T47D (cell line): ENCODE measurements at regions not wholly inside any gene's neighbourhood (a gene's known extent, or its start where the extent isn't known, plus 50 kb on each side); places are given as distances from the start of the nearest gene placed in this dataset.
"Not testable (repeated sequence)": the region's sequence is repeated elsewhere in the genome, so short reads cannot be mapped to it uniquely, and the experiment has no call there.

ENCODE experiments used
- DNase-seq, 2 experiments: peaks; one replicate each; pipeline versions ENCODE4 v3.0.0 to v3.0.0-alpha.2; 2011 to 2012; ENCODE audit warnings: low read depth in 1 of 2, low spot score in 1 of 2
- JUND ChIP-seq: IDR thresholded peaks from 2 replicates; pipeline ENCODE4 v1.6.1; 2012; ENCODE audit warnings: low read depth
- in situ Hi-C: cut with HindIII; loops from 2 replicates; pipeline ENCODE4 v1.10.0; 2016; ENCODE audit warnings: low sequenced_read_pairs, low pct_unique_long_range_greater_than_20kb

GRCh38 chr1:96559707-96560596, 161.6 kb upstream of the PTBP2 start:
- no peak for TF ChIP-seq JUND
- in situ Hi-C loops: no loop called here
- no peak for DNase-seq

- in situ Hi-C loops: no loop called here
- TF ChIP-seq JUND: no peak
- DNase-seq: no peak
Observed at GRCh38 chr1:96562094-96562493, 159.5 kb upstream of the PTBP2 start.

- in situ Hi-C loops, DNase-seq: not testable (repeated sequence)
Observed at GRCh38 chr1:96564401-96564800, 157.2 kb upstream of the PTBP2 start.

GRCh38 chr1:96565546-96565945, 156.0 kb upstream of the PTBP2 start:
- no peak for TF ChIP-seq JUND
- DNase-seq: no peak
- in situ Hi-C loops: no loop called here

- DNase-seq: no peak
- in situ Hi-C loops: no loop called here
- TF ChIP-seq JUND: no peak
Observed at GRCh38 chr1:96568639-96569038, 152.9 kb upstream of the PTBP2 start.

- TF ChIP-seq JUND: no peak
- in situ Hi-C loops: no loop called here
- no peak for DNase-seq
Observed at GRCh38 chr1:96569288-96569687, 152.3 kb upstream of the PTBP2 start.

GRCh38 chr1:96579636-96580035, 141.9 kb upstream of the PTBP2 start:
- no peak for TF ChIP-seq JUND
- DNase-seq: no peak
- in situ Hi-C loops: no loop called here

GRCh38 chr1:96580920-96581319, 140.7 kb upstream of the PTBP2 start:
- DNase-seq: no peak
- TF ChIP-seq JUND: no peak
- in situ Hi-C loops: no loop called here

- in situ Hi-C loops: no loop called here
- no peak for TF ChIP-seq JUND
- DNase-seq: no peak
Observed at GRCh38 chr1:96581772-96582171, 139.8 kb upstream of the PTBP2 start.

- TF ChIP-seq JUND: no peak
- in situ Hi-C loops: no loop called here
- no peak for DNase-seq
Observed at GRCh38 chr1:96583903-96584302, 137.7 kb upstream of the PTBP2 start.

- no peak for TF ChIP-seq JUND
- in situ Hi-C loops: no loop called here
- no peak for DNase-seq
Observed at GRCh38 chr1:96587222-96587621, 134.4 kb upstream of the PTBP2 start.

- no peak for TF ChIP-seq JUND
- DNase-seq: no peak
- in situ Hi-C loops: no loop called here
Observed at GRCh38 chr1:96588416-96588995, 133.1 kb upstream of the PTBP2 start.

- in situ Hi-C loops, DNase-seq: not testable (repeated sequence)
Observed at GRCh38 chr1:96595530-96595929, 126.1 kb upstream of the PTBP2 start.

GRCh38 chr1:96596226-96596922, 125.2 kb upstream of the PTBP2 start:
- in situ Hi-C loops: no loop called here
- peak in 1 of 2 experiments; percentile 44 for DNase-seq
- no peak for TF ChIP-seq JUND
